ENCODE measurements at regions not wholly inside any gene's neighbourhood (a gene's known extent, or its start where the extent isn't known, plus 50 kb on each side); places are given as distances from the start of the nearest gene placed in this dataset.
A peak's percentile ranks its signal among the peaks of the same experiment; 100 is the strongest.
"Not testable (repeated sequence)": the region's sequence is repeated elsewhere in the genome, so short reads cannot be mapped to it uniquely, and the experiment has no call there.

DNA sequence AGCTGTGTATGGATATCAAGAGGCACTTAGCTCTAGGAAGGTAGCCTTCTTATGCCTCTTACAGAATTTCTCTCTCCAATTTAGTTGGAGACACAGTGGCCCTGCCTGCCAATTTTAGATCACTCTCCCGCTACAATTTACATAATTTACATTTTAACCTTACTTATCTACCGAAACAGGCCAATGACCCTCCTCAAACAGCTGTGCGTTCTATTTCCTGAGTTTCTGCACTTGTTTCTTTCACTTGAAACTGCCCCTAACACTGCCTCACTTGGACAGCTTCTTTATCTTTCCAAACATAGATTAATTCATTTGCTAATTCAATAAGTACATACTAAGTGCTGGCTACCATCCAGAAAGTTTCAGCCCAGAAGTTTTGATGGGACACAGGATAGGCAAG, 52.9 kb upstream of the HDDC2 start:
- no peak for DNase-seq

- no peak for DNase-seq
Measured at GRCh38 chr6:125356884-125357283, 55.1 kb upstream of the HDDC2 start.

DNA sequence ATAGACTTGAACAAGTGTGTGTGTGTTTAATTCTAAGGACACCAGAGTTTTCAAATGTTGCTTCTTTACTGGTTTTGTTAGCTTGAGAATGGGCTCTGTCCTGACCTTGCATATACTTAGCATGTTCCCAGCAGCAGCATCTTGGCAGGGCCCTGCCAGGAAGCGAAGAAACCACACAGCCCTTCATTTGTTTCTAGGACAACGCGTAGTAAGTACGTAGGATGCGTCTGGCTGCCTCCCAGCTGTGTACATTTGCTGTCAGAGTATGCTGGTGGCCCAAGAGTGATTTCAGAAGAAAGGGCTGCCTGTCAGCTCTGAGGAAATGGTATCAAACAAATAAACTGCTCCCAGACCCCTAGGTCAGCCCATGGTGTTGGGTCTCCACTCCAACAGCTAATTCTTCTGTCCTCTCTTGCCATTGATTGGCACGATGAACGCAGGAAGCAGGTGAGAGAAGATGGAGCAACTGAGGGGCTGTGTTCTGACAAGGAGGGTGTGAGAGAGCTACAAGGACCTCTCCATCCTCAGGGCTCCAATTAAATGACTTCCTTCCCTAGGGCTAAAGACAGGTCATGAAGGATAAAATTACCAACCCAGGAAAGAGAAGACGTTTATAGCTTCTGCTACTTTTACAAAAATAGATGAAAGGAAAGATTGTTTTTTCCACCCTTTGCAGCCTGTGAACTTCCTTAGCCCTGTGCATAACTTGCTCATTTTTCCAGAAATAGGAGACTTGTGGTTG, 55.9 kb upstream of the HDDC2 start:
- DNase-seq: no peak

- DNase-seq: no peak
Measured at GRCh38 chr6:125358898-125359297, 57.1 kb upstream of the HDDC2 start.

- DNase-seq: no peak
Measured at GRCh38 chr6:125361868-125362267, 60.1 kb upstream of the HDDC2 start.

- DNase-seq: peak; percentile 90
Measured at GRCh38 chr6:125363039-125363823, 61.5 kb upstream of the HDDC2 start.

DNA sequence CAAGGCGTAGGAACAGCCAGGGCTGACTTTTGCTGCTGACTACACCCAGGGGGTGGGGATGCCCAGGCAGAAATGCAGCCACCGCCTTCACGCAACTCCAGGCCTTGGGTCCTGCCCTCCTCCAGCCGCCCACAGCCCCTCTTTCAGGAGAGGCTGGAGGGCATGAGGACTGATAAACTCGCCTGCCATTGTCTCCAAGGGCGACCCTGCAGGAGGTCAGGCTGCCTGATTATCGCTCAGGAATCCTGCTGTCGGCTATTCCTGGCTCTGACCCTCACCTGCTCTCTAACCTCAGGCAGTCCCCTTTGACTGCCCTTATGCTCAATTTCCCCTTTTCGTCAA, 62.0 kb upstream of the HDDC2 start:
- DNase-seq: no peak

GRCh38 chr6:125365230-125365629, 63.5 kb upstream of the HDDC2 start:
- no peak for DNase-seq

DNA sequence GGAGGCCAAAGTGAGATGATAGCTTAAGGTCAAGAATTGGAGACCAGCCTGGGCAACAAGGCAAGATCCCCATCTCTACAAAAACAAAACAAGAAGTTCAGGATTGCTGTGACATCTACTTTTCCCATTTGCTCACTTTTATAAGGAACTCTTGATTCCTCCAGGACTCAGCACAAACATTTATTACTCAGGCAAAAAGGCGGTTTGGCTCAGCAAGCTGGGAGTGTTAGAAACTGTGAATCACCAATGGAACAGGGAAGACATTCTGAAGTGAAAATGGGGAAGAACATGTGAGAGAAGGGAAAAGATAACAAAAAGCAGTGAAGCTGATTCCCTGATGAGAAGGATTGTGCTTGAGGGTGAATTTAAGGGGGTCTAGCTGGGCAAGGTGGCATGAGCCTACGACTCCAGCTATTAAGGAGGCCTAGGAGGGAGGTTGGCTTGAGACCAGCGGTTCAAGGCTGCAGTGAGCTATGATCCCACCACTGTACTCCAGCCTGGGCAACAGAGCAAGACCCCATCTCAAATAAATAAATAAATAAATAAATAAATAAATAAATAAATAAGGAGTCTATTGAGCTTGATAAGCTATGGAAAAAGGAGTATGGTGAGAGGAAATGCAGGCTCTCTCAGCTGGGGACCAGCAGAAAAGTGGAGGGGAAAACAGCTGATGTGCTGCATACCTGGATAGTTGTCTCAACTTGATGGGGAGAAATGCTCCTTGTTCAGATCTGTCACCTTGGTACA, 65.4 kb upstream of the HDDC2 start:
- DNase-seq: peak; percentile 48

GRCh38 chr6:125370343-125370742, 68.6 kb upstream of the HDDC2 start:
- DNase-seq: no peak

- DNase-seq: no peak
Measured at GRCh38 chr6:125375013-125375412, 73.2 kb upstream of the HDDC2 start.

DNA sequence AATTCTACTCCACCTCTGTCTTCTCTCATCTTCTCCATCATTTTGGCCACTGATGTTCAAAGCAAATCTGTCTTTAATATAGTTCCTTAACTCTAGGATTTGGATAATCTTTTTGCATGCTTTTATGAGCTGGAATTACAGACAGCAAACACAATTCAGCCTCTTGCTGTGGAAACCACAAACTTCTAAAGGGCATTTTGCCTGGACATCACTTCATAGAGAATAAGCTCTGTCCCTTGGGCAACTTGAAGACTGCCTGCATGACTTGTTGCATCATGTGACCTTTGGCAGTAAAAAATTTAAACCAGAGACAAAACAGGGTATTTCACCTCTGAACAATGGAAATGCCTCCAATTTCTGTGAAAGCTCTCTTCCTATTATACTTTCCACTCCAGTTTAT, 74.1 kb upstream of the HDDC2 start:
- peak; percentile 57 for DNase-seq

- peak; percentile 94 for DNase-seq
Measured at GRCh38 chr6:125377621-125378020, 75.9 kb upstream of the HDDC2 start.

DNA sequence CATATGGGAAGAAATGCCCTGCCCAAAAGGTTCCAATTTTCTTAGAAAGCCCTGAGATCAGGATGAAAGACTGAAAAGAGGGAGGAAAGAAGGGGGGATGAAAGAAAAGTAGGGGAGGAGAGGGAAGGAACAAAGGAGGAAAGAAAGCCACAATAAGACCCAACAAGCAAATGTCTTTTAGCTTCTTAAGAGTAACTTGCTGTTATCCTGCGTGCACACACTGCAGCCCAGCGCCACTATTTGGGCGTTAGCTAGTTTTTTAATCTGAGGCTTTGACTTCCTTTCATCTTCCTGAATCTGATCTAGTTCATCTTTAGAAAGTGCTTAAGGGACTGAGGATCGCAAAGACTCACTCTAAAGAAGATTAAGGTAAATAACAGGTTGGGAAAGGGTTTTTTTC, 77.4 kb upstream of the HDDC2 start:
- DNase-seq: no peak

DNA sequence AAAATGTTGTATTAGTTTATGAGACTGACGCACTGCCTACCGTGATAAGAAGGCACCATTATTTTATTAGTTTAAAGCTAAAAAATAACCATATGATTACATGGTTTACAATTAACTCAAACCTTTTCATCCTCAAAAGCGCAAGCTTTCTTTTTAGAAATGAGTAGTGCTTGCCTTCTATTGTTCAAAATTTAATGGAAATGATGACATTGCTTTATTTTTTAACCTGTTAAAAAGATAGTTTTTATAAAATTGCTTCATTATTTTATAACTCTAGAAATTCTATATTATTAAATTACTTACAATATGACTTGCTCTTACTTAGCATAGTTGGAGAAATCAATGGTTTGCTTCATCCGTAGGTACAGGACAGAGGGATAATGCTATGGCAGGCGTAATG, 78.7 kb upstream of the HDDC2 start:
- no peak for DNase-seq

DNA sequence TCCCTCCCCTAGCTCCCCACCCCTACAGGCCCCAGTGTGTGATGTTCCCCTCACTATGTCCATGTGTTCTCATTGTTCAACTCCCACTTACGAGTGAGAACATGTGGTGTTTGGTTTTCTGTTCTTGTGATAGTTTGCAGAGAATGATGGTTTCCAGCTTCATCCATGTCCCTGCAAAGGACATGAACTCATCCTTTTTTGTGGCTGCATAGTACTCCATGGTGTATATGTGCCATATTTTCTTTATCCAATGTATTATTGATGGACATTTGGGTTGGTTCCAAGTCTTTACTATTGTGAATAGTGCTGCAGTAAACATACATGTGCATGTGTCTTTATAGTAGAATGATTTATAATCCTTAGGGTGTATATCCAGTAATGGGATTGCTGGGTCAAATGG, 84.6 kb upstream of the HDDC2 start:
- DNase-seq: not testable (repeated sequence)

GRCh38 chr6:125392682-125393081, 90.9 kb upstream of the HDDC2 start:
- no peak for DNase-seq

GRCh38 chr6:125393449-125393858, 91.7 kb upstream of the HDDC2 start:
- DNase-seq: peak; percentile 58

DNA sequence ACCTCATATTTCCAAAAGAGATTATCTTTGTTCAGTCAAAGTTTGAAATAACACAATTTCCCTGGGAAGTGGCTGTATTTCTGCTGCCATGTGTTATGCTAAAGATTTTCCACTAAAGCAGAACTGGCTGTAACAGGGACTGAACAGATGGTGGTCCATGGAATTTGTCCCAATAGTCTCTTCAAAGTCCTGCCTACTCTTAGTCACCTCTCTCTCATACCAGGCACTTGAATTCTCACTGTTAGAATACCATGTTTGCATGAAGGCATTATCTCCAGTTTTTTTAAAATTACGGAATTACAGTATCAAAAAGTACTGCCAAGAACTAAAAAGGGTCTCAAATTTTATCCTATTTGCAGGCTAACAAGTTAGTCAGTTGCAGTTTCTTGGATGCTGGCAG, 105.0 kb upstream of the HDDC2 start:
- no peak for DNase-seq

- DNase-seq: no peak
Measured at GRCh38 chr6:125414507-125414906, 112.7 kb upstream of the HDDC2 start.

DNA sequence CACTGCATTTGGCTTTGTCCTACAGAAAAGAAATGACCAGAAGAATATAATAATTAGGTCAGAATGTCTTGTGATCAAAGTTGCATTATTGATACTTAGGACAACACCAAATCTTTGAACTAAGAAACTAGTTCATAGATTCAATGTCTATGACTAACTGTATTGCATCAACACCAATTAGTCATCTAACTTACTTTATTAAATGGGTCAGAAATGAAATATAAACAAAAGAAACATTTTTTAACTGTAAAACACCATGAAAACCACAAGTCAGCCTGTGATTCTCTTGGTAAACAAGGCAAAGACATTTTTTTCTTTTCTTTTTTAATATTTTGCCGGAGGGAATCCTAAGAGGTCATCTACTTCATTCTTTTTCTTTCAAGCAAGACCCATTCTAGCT, 114.1 kb upstream of the HDDC2 start:
- DNase-seq: peak; percentile 75

DNA sequence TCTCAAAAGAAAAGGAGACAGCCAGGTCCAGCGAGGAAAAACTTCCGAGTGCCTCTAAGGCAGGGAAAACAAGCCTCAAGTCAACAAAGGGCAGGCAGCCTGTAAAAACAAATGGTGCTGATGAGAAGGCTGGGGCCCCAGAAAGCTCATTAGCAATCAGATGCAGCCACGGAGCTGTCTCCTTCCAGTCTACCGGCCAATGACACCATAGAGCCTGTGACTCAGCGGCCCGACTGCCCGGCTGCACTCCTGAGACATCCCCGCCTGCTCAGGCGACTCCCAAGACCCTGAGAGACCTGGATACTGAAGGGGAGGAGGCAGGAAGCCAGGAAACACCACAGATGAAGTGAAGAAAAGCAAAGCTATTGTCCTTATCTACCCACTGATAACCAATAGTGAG, 120.1 kb upstream of the HDDC2 start:
- DNase-seq: peak; percentile 64

DNA sequence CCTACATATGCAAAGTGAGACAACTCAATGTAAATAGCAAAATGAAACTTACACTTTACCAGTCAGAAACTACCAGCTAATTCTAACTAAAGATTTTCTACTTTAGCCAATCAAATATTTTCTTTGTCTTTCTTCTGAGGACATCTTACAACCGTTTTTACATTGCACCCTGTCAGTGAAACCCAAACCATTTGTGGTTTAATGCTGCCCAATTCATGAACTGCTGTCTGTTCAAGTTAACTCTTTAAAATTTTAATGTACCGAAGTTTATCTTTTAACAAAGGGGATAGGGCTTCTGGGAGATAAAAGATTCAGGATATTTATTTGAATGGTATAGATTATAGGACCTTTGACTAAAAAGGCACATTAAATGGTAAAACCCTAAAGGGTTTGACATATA, 121.3 kb upstream of the HDDC2 start:
- DNase-seq: no peak

DNA sequence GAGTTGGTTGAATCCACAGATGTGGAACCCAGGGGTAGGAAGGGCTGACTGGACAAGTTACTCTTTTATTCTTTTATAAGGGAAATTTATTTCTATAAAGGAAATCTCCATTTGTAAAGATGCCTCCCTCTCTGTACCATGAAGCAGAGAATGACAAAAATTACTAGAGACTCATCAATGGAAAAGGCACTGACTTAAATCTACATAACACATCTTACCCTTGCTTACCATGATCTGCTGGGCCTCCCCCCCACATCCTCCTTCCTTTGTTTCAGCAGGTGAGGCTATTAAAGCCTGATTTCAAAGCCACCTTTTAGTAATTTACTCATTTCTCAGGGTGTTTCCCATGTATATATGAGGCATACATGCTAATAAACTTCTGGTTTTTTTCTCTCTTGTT, 130.2 kb upstream of the HDDC2 start:
- DNase-seq: no peak

All from fibroblast of skin of back (primary cell).